ENCODE measurements at regions not wholly inside any gene's neighbourhood (a gene's known extent, or its start where the extent isn't known, plus 50 kb on each side); places are given as distances from the start of the nearest gene placed in this dataset.
"Not testable (repeated sequence)": the region's sequence is repeated elsewhere in the genome, so short reads cannot be mapped to it uniquely, and the experiment has no call there.

GRCh38 chrX:90575155-90575554 is 653.4 kb downstream of the TGIF2LX start:
- WGBS, 2 experiments (ENCODE audit: insufficient coverage in 1 of 2, insufficient read length in 1 of 2) = 100% methylated on average over 1 of the region's 4 CpGs; no CpG with 5 or more reads in 1 of the 2 experiments
- not testable (repeated sequence) for H3K36me3 Mint-ChIP-seq (ENCODE audit: low read depth); H3K9me3 Mint-ChIP-seq

GRCh38 chrX:90601921-90602320 is 680.2 kb downstream of the TGIF2LX start:
- H3K27ac ChIP-seq (ENCODE audit: low read depth, low read length); H3K4me1 ChIP-seq (ENCODE audit: control insufficient read depth, insufficient read depth, low read length); H3K4me3 ChIP-seq (ENCODE audit: low read length); H3K27me3 Mint-ChIP-seq (ENCODE audit: insufficient read depth); H3K36me3 ChIP-seq (ENCODE audit: control insufficient read depth, insufficient read depth, low read length); H3K27me3 ChIP-seq (ENCODE audit: control insufficient read depth, insufficient read depth, low read length, poor library complexity, severe bottlenecking); H3K36me3 Mint-ChIP-seq (ENCODE audit: low read depth); H3K9ac ChIP-seq (ENCODE audit: extremely low read depth, low read length, poor library complexity, severe bottlenecking); H3K9me3 ChIP-seq (ENCODE audit: control insufficient read depth, low read length); H3K4me3 Mint-ChIP-seq; DNase-seq; H3K9me3 Mint-ChIP-seq; H3K27ac Mint-ChIP-seq; H3K4me1 Mint-ChIP-seq: not testable (repeated sequence)
- 90% methylated on average over 1 of the region's 1 CpG; no CpG with 5 or more reads in 1 of the 2 experiments for WGBS, 2 experiments (ENCODE audit: insufficient coverage in 1 of 2, insufficient read length in 1 of 2)

More at GRCh38 chrX:90575155-90575554, 653.4 kb downstream of the TGIF2LX start:
- not testable (repeated sequence) for H3K4me3 Mint-ChIP-seq; H3K9ac ChIP-seq (ENCODE audit: extremely low read depth, low read length, poor library complexity, severe bottlenecking); H3K4me1 ChIP-seq (ENCODE audit: control insufficient read depth, insufficient read depth, low read length); H3K27me3 ChIP-seq (ENCODE audit: control insufficient read depth, insufficient read depth, low read length, poor library complexity, severe bottlenecking); H3K27ac Mint-ChIP-seq; H3K4me1 Mint-ChIP-seq; H3K27ac ChIP-seq (ENCODE audit: low read depth, low read length); H3K4me3 ChIP-seq (ENCODE audit: low read length); H3K27me3 Mint-ChIP-seq (ENCODE audit: insufficient read depth); H3K9me3 ChIP-seq (ENCODE audit: control insufficient read depth, low read length); H3K36me3 ChIP-seq (ENCODE audit: control insufficient read depth, insufficient read depth, low read length); DNase-seq

DNA sequence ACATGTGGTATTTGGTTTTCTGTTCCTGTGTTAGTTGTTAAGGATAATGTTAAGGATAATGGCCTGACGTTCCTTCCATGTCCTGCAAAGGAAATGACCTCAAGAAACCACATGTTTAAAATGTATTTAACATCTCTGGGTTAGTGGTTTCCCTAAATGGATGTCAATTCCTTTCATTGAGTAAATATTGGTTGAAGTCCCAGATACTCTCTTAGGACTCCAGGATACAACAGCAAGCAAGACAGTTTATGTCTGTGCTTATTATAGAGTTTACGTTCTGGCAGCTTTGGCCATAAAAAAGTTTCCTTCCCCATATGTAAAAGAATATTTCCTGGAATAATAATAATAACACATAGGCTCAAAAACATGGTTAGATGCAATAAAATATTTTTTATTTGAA is 684.0 kb downstream of the TGIF2LX start:
- H3K27ac ChIP-seq (ENCODE audit: low read depth, low read length); H3K36me3 Mint-ChIP-seq (ENCODE audit: low read depth); H3K27me3 Mint-ChIP-seq (ENCODE audit: insufficient read depth); H3K9me3 Mint-ChIP-seq; H3K36me3 ChIP-seq (ENCODE audit: control insufficient read depth, insufficient read depth, low read length); H3K4me1 ChIP-seq (ENCODE audit: control insufficient read depth, insufficient read depth, low read length); H3K27ac Mint-ChIP-seq; H3K27me3 ChIP-seq (ENCODE audit: control insufficient read depth, insufficient read depth, low read length, poor library complexity, severe bottlenecking); H3K9me3 ChIP-seq (ENCODE audit: control insufficient read depth, low read length); DNase-seq; H3K4me1 Mint-ChIP-seq; H3K4me3 Mint-ChIP-seq; H3K4me3 ChIP-seq (ENCODE audit: low read length); H3K9ac ChIP-seq (ENCODE audit: extremely low read depth, low read length, poor library complexity, severe bottlenecking): not testable (repeated sequence)
- WGBS, 2 experiments (ENCODE audit: insufficient coverage in 1 of 2, insufficient read length in 1 of 2) = no CpG with 5 or more reads among the region's 2 CpGs

- Histone ChIP-seq H3K4me1 (ENCODE audit: control insufficient read depth, insufficient read depth, low read length) (no peaks in the 10 kb centered on the region), H3K27ac (ENCODE audit: low read depth, low read length) (no peak overlapping the region), H3K9me3 (ENCODE audit: control insufficient read depth, low read length) (no peaks in the 10 kb centered on the region), H3K27me3 (ENCODE audit: control insufficient read depth, insufficient read depth, low read length, poor library complexity, severe bottlenecking) (no peaks in the 10 kb centered on the region), H3K4me3 (ENCODE audit: low read length) (no peak overlapping the region), H3K9ac (ENCODE audit: extremely low read depth, low read length, poor library complexity, severe bottlenecking) (no peak overlapping the region), H3K36me3 (ENCODE audit: control insufficient read depth, insufficient read depth, low read length) (no peaks in the 10 kb centered on the region)
- Mint-ChIP-seq H3K36me3 (ENCODE audit: low read depth) (no peaks in the 10 kb centered on the region), H3K4me3 (no peak overlapping the region), H3K27me3 (ENCODE audit: insufficient read depth) (no peaks in the 10 kb centered on the region), H3K4me1 (no peaks in the 10 kb centered on the region), H3K9me3 (peaks cover 9% of the 10 kb centered on the region), H3K27ac (no peak overlapping the region)
- no peak for DNase-seq
- 96% methylated on average over 22 of the region's 22 CpGs; no CpG with 5 or more reads in 1 of the 2 experiments for WGBS, 2 experiments (ENCODE audit: insufficient coverage in 1 of 2, insufficient read length in 1 of 2)
- TF ChIP-seq CTCF (conservative IDR thresholded peaks at IDR 0.05) = no peak
Observed at GRCh38 chrX:90617710-90618325, 696.1 kb downstream of the TGIF2LX start.

All from endodermal cell (in vitro differentiated cells).